MM.1S (cell line): ENCODE measurements at regions not wholly inside any gene's neighbourhood (a gene's known extent, or its start where the extent isn't known, plus 50 kb on each side); places are given as distances from the start of the nearest gene placed in this dataset.

Experiments
- DNase-seq: peaks from one replicate; pipeline ENCODE4 v3.0.0-alpha.2; 2015
- H2AFZ ChIP-seq: fragments of 300-600 bp; sonication (generic); 2 replicates; pipeline ENCODE4 v1.6.0; 2016; ENCODE audit warnings: antibody characterized with exemption, low read length
- H3F3A ChIP-seq: fragments of 300-600 bp; sonication (generic); 2 replicates; pipeline ENCODE4 v1.6.1; 2016; ENCODE audit warnings: mild to moderate bottlenecking, antibody characterized with exemption, low read length, moderate library complexity, mixed read lengths; ENCODE audit not compliant: insufficient read depth
- H3K27ac ChIP-seq: fragments of 300-600 bp; sonication (generic); 2 replicates; pipeline ENCODE4 v1.5.1; 2016; ENCODE audit warnings: mild to moderate bottlenecking, low read length
- H3K27me3 ChIP-seq: fragments of 300-600 bp; sonication (generic); replicated peaks from 2 replicates; pipeline ENCODE4 v1.6.0; 2016; ENCODE audit warnings: low read length; ENCODE audit not compliant: insufficient read depth
- H3K36me3 ChIP-seq: fragments of 300-600 bp; sonication (generic); replicated peaks from 2 replicates; pipeline ENCODE4 v1.6.1; 2016; ENCODE audit warnings: mild to moderate bottlenecking, low read length, mixed read lengths; ENCODE audit not compliant: insufficient read depth
- H3K4me1 ChIP-seq: fragments of 300-600 bp; sonication (generic); 2 replicates; pipeline ENCODE4 v1.6.1; 2016; ENCODE audit warnings: low read length, mixed read lengths
- H3K4me2 ChIP-seq: fragments of 300-600 bp; sonication (generic); 2 replicates; pipeline ENCODE4 v1.6.0; 2016; ENCODE audit warnings: low read depth, low read length
- H3K4me3 ChIP-seq: fragments of 300-600 bp; sonication (generic); 2 replicates; pipeline ENCODE4 v1.5.1; 2016; ENCODE audit warnings: low read length, mixed read lengths
- H3K79me2 ChIP-seq: fragments of 300-600 bp; sonication (generic); 2 replicates; pipeline ENCODE4 v1.6.1; 2016; ENCODE audit warnings: mixed run types, low read length, mixed read lengths
- H3K9ac ChIP-seq: fragments of 300-600 bp; sonication (generic); 2 replicates; pipeline ENCODE4 v1.6.1; 2016; ENCODE audit warnings: low read length, mixed read lengths
- H3K9me2 ChIP-seq: fragments of 300-600 bp; sonication (generic); replicated peaks from 2 replicates; pipeline ENCODE4 v1.6.1; 2016; ENCODE audit warnings: mild to moderate bottlenecking, low read length, mixed read lengths; ENCODE audit not compliant: insufficient read depth
- H3K9me3 ChIP-seq: fragments of 300-600 bp; sonication (generic); replicated peaks from 2 replicates; pipeline ENCODE4 v1.6.1; 2016; ENCODE audit warnings: mild to moderate bottlenecking, low read length, mixed read lengths; ENCODE audit not compliant: insufficient read depth
- H4K20me1 ChIP-seq: fragments of 300-600 bp; sonication (generic); 2 replicates; pipeline ENCODE4 v1.6.1; 2016; ENCODE audit warnings: mild to moderate bottlenecking, low read length, moderate library complexity, mixed read lengths; ENCODE audit not compliant: insufficient read depth
- EZH2 ChIP-seq: fragments of 300-600 bp; sonication (generic); optimal IDR thresholded peaks from 2 replicates; pipeline ENCODE3; 2017; ENCODE audit warnings: low read depth, mild to moderate bottlenecking, antibody characterized with exemption, low read length, mixed read lengths
- EZH2phosphoT487 ChIP-seq: fragments of 300-600 bp; sonication (generic); IDR thresholded peaks from 2 replicates; pipeline ENCODE4 v1.6.1; 2018; ENCODE audit warnings: antibody characterized with exemption, low read length
- TF ChIP-seq, protein P1 (sequence below): fragments of 300-600 bp; sonication (generic); IDR thresholded peaks from 2 replicates; pipeline ENCODE4 v1.5.1; 2016; ENCODE audit warnings: antibody characterized with exemption, low read length, mixed read lengths

DNA sequence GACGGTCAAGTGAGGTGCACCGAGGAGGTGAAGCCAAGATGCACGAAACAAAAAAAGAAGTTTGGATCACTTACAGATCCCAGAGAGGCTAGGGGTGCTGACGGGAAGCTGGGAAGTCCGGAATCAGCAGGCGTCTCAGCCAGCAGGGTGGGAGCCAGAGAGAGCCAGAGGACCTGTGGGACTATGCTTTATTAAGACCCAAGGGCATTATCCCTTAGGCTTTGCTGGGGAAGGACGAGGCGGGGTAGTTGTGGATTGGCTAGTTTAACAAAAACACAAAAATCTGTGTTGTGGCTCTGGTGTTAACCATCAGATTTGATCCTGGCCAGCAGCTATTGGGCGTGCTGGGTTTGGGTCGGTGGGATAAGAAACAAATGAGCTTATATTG is 427.1 kb downstream of the DYNC2H1 start:
- no peak for DNase-seq
- Histone ChIP-seq H3K27me3 (no peaks in the 10 kb centered on the region), H2AFZ (no peak overlapping the region), H3F3A (no peaks in the 10 kb centered on the region), H4K20me1 (no peaks in the 10 kb centered on the region), H3K4me1 (no peaks in the 10 kb centered on the region; the same call in 1 of the 2 replicates), H3K9me3 (no peaks in the 10 kb centered on the region), H3K27ac (no peak overlapping the region), H3K79me2 (no peaks in the 10 kb centered on the region), H3K4me2 (no peak overlapping the region), H3K9me2 (no peaks in the 10 kb centered on the region), H3K36me3 (no peaks in the 10 kb centered on the region), H3K4me3 (no peak overlapping the region), H3K9ac (no peak overlapping the region)
- TF ChIP-seq, protein P1, sequence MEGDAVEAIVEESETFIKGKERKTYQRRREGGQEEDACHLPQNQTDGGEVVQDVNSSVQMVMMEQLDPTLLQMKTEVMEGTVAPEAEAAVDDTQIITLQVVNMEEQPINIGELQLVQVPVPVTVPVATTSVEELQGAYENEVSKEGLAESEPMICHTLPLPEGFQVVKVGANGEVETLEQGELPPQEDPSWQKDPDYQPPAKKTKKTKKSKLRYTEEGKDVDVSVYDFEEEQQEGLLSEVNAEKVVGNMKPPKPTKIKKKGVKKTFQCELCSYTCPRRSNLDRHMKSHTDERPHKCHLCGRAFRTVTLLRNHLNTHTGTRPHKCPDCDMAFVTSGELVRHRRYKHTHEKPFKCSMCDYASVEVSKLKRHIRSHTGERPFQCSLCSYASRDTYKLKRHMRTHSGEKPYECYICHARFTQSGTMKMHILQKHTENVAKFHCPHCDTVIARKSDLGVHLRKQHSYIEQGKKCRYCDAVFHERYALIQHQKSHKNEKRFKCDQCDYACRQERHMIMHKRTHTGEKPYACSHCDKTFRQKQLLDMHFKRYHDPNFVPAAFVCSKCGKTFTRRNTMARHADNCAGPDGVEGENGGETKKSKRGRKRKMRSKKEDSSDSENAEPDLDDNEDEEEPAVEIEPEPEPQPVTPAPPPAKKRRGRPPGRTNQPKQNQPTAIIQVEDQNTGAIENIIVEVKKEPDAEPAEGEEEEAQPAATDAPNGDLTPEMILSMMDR, result no peak
- TF ChIP-seq EZH2phosphoT487 (no peak), EZH2 (no peak)

DNA sequence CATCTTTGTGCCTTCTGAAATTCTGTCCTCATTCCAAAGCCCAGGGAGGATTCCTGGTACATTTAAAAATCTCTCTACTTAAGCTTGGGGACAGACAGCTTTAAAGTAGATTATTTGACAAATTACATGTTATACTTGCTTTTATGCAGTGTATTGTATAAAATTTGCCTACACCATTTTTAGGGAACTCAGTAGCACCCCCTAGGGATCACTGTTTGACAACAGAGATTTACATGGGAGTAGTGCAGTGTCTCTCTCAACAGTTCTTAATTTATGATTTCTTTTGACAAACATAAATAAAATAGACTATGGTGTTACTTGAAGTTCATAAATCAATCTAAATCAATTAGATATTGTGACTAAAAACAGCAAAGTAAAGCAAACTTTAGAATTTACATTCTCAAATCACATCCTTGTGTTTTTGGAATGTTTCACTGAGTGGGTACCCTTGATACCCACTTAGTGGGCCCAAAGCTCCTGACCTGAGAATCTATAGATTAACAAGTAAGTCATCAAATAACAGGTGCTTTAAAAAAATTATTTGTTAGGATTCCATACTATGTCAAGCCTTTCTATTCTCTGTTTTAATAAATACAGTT is 428.8 kb downstream of the DYNC2H1 start:
- no peak overlapping the region for H3K4me2 ChIP-seq
- H3K9me2 ChIP-seq, result no peaks in the 10 kb centered on the region
- H3K27me3 ChIP-seq, result no peaks in the 10 kb centered on the region
- H3F3A ChIP-seq, result no peaks in the 10 kb centered on the region
- H3K4me1 ChIP-seq, result no peaks in the 10 kb centered on the region; the same call in 1 of the 2 replicates
- DNase-seq, result no peak
- H3K9me3 ChIP-seq, result no peaks in the 10 kb centered on the region
- H3K27ac ChIP-seq, result no peak overlapping the region
- H4K20me1 ChIP-seq, result no peaks in the 10 kb centered on the region
- TF ChIP-seq, protein P1, result peak; percentile 54
- no peak for TF ChIP-seq EZH2phosphoT487
- no peak overlapping the region for H2AFZ ChIP-seq
- no peaks in the 10 kb centered on the region for H3K79me2 ChIP-seq
- no peak overlapping the region for H3K4me3 ChIP-seq
- no peak overlapping the region for H3K9ac ChIP-seq
- no peaks in the 10 kb centered on the region for H3K36me3 ChIP-seq

DNA sequence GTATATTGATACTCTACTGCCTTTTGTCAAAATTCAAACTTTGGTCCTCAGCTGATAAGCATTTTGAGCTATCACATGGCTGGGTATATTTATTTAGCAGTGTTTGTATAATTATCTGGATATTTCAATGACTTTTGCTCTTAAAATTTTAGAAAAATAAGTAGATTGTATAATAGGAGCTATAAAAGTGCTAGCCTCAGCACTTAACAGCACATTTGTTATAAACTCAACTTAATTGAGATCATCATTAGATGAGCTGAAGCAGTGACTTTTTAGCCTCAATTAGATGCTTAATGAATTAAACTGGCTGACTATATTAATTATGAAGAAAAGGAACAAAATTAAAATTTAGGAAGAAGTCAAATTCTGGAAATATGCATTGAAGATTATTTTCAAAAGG is 429.9 kb downstream of the DYNC2H1 start:
- Histone ChIP-seq H3K4me3 (no peak overlapping the region), H3K4me2 (no peak overlapping the region), H3K27ac (no peak overlapping the region), H3K4me1 (no peaks in the 10 kb centered on the region; the same call in 1 of the 2 replicates), H3K9ac (no peak overlapping the region), H3K36me3 (no peaks in the 10 kb centered on the region), H3K9me2 (no peaks in the 10 kb centered on the region), H3K9me3 (no peaks in the 10 kb centered on the region), H3F3A (no peaks in the 10 kb centered on the region), H3K27me3 (no peaks in the 10 kb centered on the region), H2AFZ (no peak overlapping the region), H3K79me2 (no peaks in the 10 kb centered on the region), H4K20me1 (no peaks in the 10 kb centered on the region)
- TF ChIP-seq, protein P1, result no peak
- no peak for TF ChIP-seq EZH2
- TF ChIP-seq EZH2phosphoT487, result no peak
- DNase-seq, result no peak
